ENCODE measurements at regions not wholly inside any gene's neighbourhood (a gene's known extent, or its start where the extent isn't known, plus 50 kb on each side); places are given as distances from the start of the nearest gene placed in this dataset.

DNA sequence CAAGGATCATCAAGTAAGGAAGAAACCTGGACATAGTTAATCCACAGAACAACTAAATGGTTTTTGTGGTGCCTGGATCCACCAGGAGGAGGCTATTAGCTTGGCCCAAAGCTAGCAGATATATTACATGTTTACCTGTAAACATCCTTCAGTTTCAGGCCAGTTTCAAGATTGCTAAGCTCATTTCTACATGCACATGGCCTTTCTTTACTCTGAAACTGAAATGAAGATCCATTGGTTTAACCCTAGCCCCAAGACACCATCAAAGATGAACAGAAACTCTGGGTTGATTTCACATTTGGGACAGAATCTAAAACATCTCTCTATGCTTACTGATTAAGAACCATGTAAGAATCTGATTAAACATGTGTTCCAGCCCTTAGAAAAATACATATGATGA lies 611.8 kb downstream of the TLE1 start:
- Histone ChIP-seq H3K9me3 (ENCODE audit: insufficient read depth in 2 of 2, low read depth in 1 of 2, low read length in 1 of 2) (no peaks in the 10 kb centered on the region), H3K4ac (replicated peaks; ENCODE audit: insufficient read length, low read depth, low read length) (no peak overlapping the region), H2BK20ac (ENCODE audit: low read length) (no peak overlapping the region), H2BK12ac (ENCODE audit: low read depth, low read length) (no peak overlapping the region), H3K36me3 (ENCODE audit: control insufficient read depth in 2 of 4, insufficient read depth in 4 of 4, low read length in 3 of 4) (no peaks in the 10 kb centered on the region), H3K14ac (ENCODE audit: insufficient read length) (no peak overlapping the region), H3K4me3 (ENCODE audit: extremely low read depth in 1 of 4, insufficient read depth in 2 of 4, low read depth in 3 of 4, low read length in 4 of 4) (no peak overlapping the region), H3K9ac (replicated peaks in 1 of 4; ENCODE audit: extremely low read depth in 1 of 4, low read depth in 3 of 4, low read length in 3 of 4) (no peak overlapping the region), H2BK5ac (ENCODE audit: low read depth, low read length) (no peak overlapping the region), H4K5ac (ENCODE audit: insufficient read length, low read depth, low read length) (no peak overlapping the region), H4K20me1 (replicated peaks in 1 of 2; ENCODE audit: control insufficient read depth in 1 of 2, insufficient read depth in 2 of 2, low read length in 2 of 2) (no peaks in the 10 kb centered on the region), H2BK15ac (ENCODE audit: low read length) (no peak overlapping the region), H3K27me3 (replicated peaks in 1 of 4; ENCODE audit: control insufficient read depth in 3 of 4, extremely low read depth in 1 of 4, insufficient read depth in 3 of 4, low read length in 3 of 4) (no peaks in the 10 kb centered on the region), H3K79me1 (ENCODE audit: low read depth, low read length) (no peaks in the 10 kb centered on the region), H3K4me1 (replicated peaks in 1 of 4; ENCODE audit: control insufficient read depth in 3 of 4, insufficient read depth in 4 of 4, low read length in 3 of 4) (no peaks in the 10 kb centered on the region), H3K23me2 (ENCODE audit: low read depth, low read length) (no peaks in the 10 kb centered on the region), H2BK120ac (replicated peaks; ENCODE audit: low read depth, low read length) (no peak overlapping the region), H2AFZ (ENCODE audit: low read length) (no peak overlapping the region), H3K23ac (ENCODE audit: insufficient read length) (no peak overlapping the region), H4K8ac (ENCODE audit: extremely low read depth, insufficient read depth, low read length) (no peak overlapping the region), H4K91ac (replicated peaks; ENCODE audit: insufficient read length, low read length) (no peak overlapping the region), H2AK5ac (ENCODE audit: low read depth, low read length) (no peak overlapping the region), H3K4me2 (ENCODE audit: insufficient read depth in 1 of 2, low read depth in 2 of 2, low read length in 2 of 2) (no peak overlapping the region), H3K79me2 (ENCODE audit: control insufficient read depth in 1 of 2, insufficient read depth in 2 of 2, low read length in 2 of 2) (no peaks in the 10 kb centered on the region), H3K27ac (ENCODE audit: low read depth, low read length) (no peak overlapping the region), H3K18ac (ENCODE audit: extremely low read depth, low read length) (no peak overlapping the region), H3K56ac (replicated peaks; ENCODE audit: insufficient read length, low read depth, low read length) (no peak overlapping the region)
- CTCF ChIA-PET (ENCODE audit: partially characterized antibody): interaction anchor here (1.4 kb wide), 1 partner anchor 19 kb away, joined by 3 read pairs; no protein-coding TSS in a partner anchor
- no peak for DNase-seq (ENCODE audit: low read depth in 1 of 2, low spot score in 2 of 2)
- no peak for FAIRE-seq
- POLR2A ChIA-PET (ENCODE audit: partially characterized antibody): no interaction called here
- TF ChIP-seq KDM1A (IDR thresholded peaks at IDR 0.05; ENCODE audit: borderline replicate concordance, low read length): no peak
